Tibial nerve (tissue), 4 donors: ENCODE measurements at regions not wholly inside any gene's neighbourhood (a gene's known extent, or its start where the extent isn't known, plus 50 kb on each side); places are given as distances from the start of the nearest gene placed in this dataset.

ENCODE experiments used
- DNase-seq, 2 donors: peaks; one replicate each; pipeline ENCODE4 v3.0.0-alpha.2; 2019; ENCODE audit warnings: low spot score in 2 of 2
- H3K27ac ChIP-seq, 4 donors: fragments of 200-600 bp; sonication (generic) in 3 of 4; one replicate each; pipeline ENCODE4 v1.5.1; 2017 to 2019; ENCODE audit warnings: mild to moderate bottlenecking in 1 of 4
- H3K27me3 ChIP-seq, 2 donors: fragments of 200-600 bp; sonication (generic) in 1 of 2; one replicate each; pipeline versions ENCODE4 v1.5.1 to v1.6.0; 2017 to 2019
- H3K36me3 ChIP-seq, 3 donors: fragments of 200-600 bp; sonication (generic); one replicate each; pipeline ENCODE4 v1.5.1; 2018 to 2019
- H3K4me1 ChIP-seq, 4 donors: fragments of 200-600 bp; sonication (generic) in 3 of 4; one replicate each; pipeline ENCODE4 v1.5.1; 2017 to 2019
- H3K4me3 ChIP-seq, 4 donors: fragments of 200-600 bp; sonication (generic) in 3 of 4; one replicate each; pipeline ENCODE4 v1.5.1; 2017 to 2019; ENCODE audit warnings: mild to moderate bottlenecking in 1 of 4, moderate library complexity in 1 of 4
- H3K9me3 ChIP-seq, 4 donors: fragments of 200-600 bp; sonication (generic) in 3 of 4; one replicate each; pipeline ENCODE4 v1.5.1; 2017 to 2019
- CTCF ChIP-seq, 5 experiments: fragments of 200-600 bp in 3 of 5; fragments of 450-650 bp in 2 of 5; sonication (generic) in 3 of 5; IDR thresholded peaks; one replicate each; pipeline ENCODE4 v1.5.1; 2016 to 2019; ENCODE audit warnings: antibody characterized with exemption in 5 of 5, mild to moderate bottlenecking in 3 of 5, moderate library complexity in 2 of 5
- EP300 ChIP-seq, 2 donors: sonication (generic); formaldehyde crosslinking; IDR thresholded peaks; one replicate each; pipeline ENCODE4 v1.6.1; 2017; ENCODE audit warnings: antibody characterized with exemption in 2 of 2, mild to moderate bottlenecking in 1 of 2
- POLR2A ChIP-seq, 2 donors: fragments of 450-650 bp; IDR thresholded peaks; one replicate each; pipeline ENCODE4 v1.6.1; 2017; ENCODE audit warnings: antibody characterized with exemption in 2 of 2, mild to moderate bottlenecking in 2 of 2, moderate library complexity in 2 of 2
- WGBS, 2 donors: methylation state at CpG; one replicate each; pipeline ENCODE4 v1.1.5; 2018; 5-methylcytosine and 5-hydroxymethylcytosine counted together

- no peak for TF ChIP-seq CTCF (IDR thresholded peaks at IDR 0.05)
- TF ChIP-seq POLR2A (IDR thresholded peaks at IDR 0.05), result no peak
- no peak for TF ChIP-seq EP300 (IDR thresholded peaks at IDR 0.05)
- 78 to 81% methylated on average over 3 of the region's 3 CpGs for WGBS, 2 donors
- Histone ChIP-seq H3K9me3 (no peaks in the 10 kb centered on the region), H3K27ac (no peak overlapping the region), H3K4me3 (no peak overlapping the region), H3K36me3 (no peaks in the 10 kb centered on the region), H3K4me1 (no peaks in the 10 kb centered on the region), H3K27me3 (no peaks in the 10 kb centered on the region)
- no peak for DNase-seq
These were observed 571.7 kb downstream of the MMUT start for GRCh38 chr6:48891308-48891707.

GRCh38 chr6:48889429-48889828 lies 573.6 kb downstream of the MMUT start:
- Histone ChIP-seq H3K9me3 (no peaks in the 10 kb centered on the region), H3K4me3 (no peak overlapping the region), H3K36me3 (no peaks in the 10 kb centered on the region), H3K27me3 (no peaks in the 10 kb centered on the region), H3K4me1 (no peaks in the 10 kb centered on the region), H3K27ac (no peak overlapping the region)
- WGBS, 2 donors, result 45 to 70% methylated on average over 2 of the region's 2 CpGs
- TF ChIP-seq CTCF (IDR thresholded peaks at IDR 0.05) (no peak), POLR2A (IDR thresholded peaks at IDR 0.05) (no peak), EP300 (IDR thresholded peaks at IDR 0.05) (no peak)
- DNase-seq, result no peak

- Histone ChIP-seq H3K4me3 (no peak overlapping the region), H3K27ac (no peak overlapping the region), H3K36me3 (no peaks in the 10 kb centered on the region), H3K27me3 (no peaks in the 10 kb centered on the region), H3K4me1 (no peaks in the 10 kb centered on the region), H3K9me3 (no peaks in the 10 kb centered on the region)
- no peak for DNase-seq
- TF ChIP-seq POLR2A (IDR thresholded peaks at IDR 0.05), result no peak
- no peak for TF ChIP-seq CTCF (IDR thresholded peaks at IDR 0.05)
- TF ChIP-seq EP300 (IDR thresholded peaks at IDR 0.05), result no peak
These were observed 579.9 kb downstream of the MMUT start for GRCh38 chr6:48883116-48883515.

GRCh38 chr6:48881551-48881950 lies 581.5 kb downstream of the MMUT start:
- no peak overlapping the region for H3K4me3 ChIP-seq
- H3K9me3 ChIP-seq, result no peaks in the 10 kb centered on the region
- no peaks in the 10 kb centered on the region for H3K27me3 ChIP-seq
- H3K4me1 ChIP-seq, result no peaks in the 10 kb centered on the region
- H3K27ac ChIP-seq, result no peak overlapping the region
- 56 to 67% methylated on average over 1 of the region's 1 CpG for WGBS, 2 donors
- DNase-seq, result no peak
- H3K36me3 ChIP-seq, result no peaks in the 10 kb centered on the region
- TF ChIP-seq CTCF (IDR thresholded peaks at IDR 0.05), result no peak
- no peak for TF ChIP-seq EP300 (IDR thresholded peaks at IDR 0.05)
- TF ChIP-seq POLR2A (IDR thresholded peaks at IDR 0.05), result no peak

GRCh38 chr6:48869595-48869994 lies 593.5 kb downstream of the MMUT start:
- Histone ChIP-seq H3K4me1 (no peaks in the 10 kb centered on the region), H3K4me3 (no peak overlapping the region), H3K36me3 (no peaks in the 10 kb centered on the region), H3K9me3 (no peaks in the 10 kb centered on the region), H3K27ac (no peak overlapping the region), H3K27me3 (no peaks in the 10 kb centered on the region)
- DNase-seq, result no peak
- TF ChIP-seq EP300 (IDR thresholded peaks at IDR 0.05) (no peak), POLR2A (IDR thresholded peaks at IDR 0.05) (no peak), CTCF (IDR thresholded peaks at IDR 0.05) (no peak)
- WGBS, 2 donors, result 84% methylated on average over 1 of the region's 1 CpG
